Mononuclear cell (primary cell): ENCODE measurements at regions not wholly inside any gene's neighbourhood (a gene's known extent, or its start where the extent isn't known, plus 50 kb on each side); places are given as distances from the start of the nearest gene placed in this dataset.
"Not testable (repeated sequence)": the region's sequence is repeated elsewhere in the genome, so short reads cannot be mapped to it uniquely, and the experiment has no call there.

Experiments used
- H3K27me3 ChIP-seq: 2 replicates; pipeline ENCODE4 v1.6.0; 2011; ENCODE audit warnings: low read length, control low read depth; ENCODE audit not compliant: insufficient read depth
- H3K4me1 ChIP-seq: 2 replicates; pipeline ENCODE4 v1.5.1; 2011; ENCODE audit warnings: mild to moderate bottlenecking, low read length, control low read depth; ENCODE audit not compliant: insufficient read depth
- H3K4me3 ChIP-seq: 2 replicates; pipeline ENCODE4 v1.5.1; 2011; ENCODE audit warnings: mild to moderate bottlenecking, low read length, moderate library complexity
- H3K9me3 ChIP-seq: 2 replicates; pipeline ENCODE4 v1.5.1; 2011; ENCODE audit warnings: low read depth, mild to moderate bottlenecking, control low read depth, low read length

DNA sequence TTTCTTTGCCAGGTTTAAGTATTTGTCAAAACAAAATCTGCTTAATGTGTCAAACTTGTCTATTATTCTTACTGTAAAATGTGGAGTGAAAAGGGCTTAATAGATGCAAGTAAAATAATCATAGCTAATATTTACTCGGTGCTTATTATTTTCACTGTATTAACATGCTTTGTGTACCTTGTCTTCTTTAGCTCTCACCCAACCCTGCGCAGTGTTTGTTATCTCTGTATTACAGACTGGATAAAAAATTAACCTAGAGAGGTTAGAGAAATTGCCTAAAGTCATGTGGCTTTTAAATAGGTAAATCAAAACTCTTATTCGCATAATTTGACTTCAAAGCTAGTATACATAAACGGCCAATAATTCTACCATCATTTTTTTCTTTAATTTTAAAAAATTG lies 1864.8 kb downstream of the MAT2B start:
- Histone ChIP-seq H3K9me3 (no peaks in the 10 kb centered on the region), H3K4me3 (no peak overlapping the region), H3K4me1 (no peaks in the 10 kb centered on the region), H3K27me3 (no peaks in the 10 kb centered on the region)

GRCh38 chr5:165370794-165371193 lies 1865.4 kb downstream of the MAT2B start:
- H3K4me3 ChIP-seq, result no peak overlapping the region
- H3K4me1 ChIP-seq, result no peaks in the 10 kb centered on the region
- H3K27me3 ChIP-seq, result no peaks in the 10 kb centered on the region
- no peaks in the 10 kb centered on the region for H3K9me3 ChIP-seq

GRCh38 chr5:165375201-165375600 lies 1869.8 kb downstream of the MAT2B start:
- H3K4me3 ChIP-seq, result no peak overlapping the region
- H3K27me3 ChIP-seq, result no peaks in the 10 kb centered on the region
- no peaks in the 10 kb centered on the region for H3K4me1 ChIP-seq
- H3K9me3 ChIP-seq, result no peaks in the 10 kb centered on the region

GRCh38 chr5:165393839-165394238 lies 1888.4 kb downstream of the MAT2B start:
- H3K27me3 ChIP-seq, result no peaks in the 10 kb centered on the region
- H3K4me1 ChIP-seq, result peaks cover 7% of the 10 kb centered on the region
- H3K9me3 ChIP-seq, result peaks cover 31% of the 10 kb centered on the region
- no peak overlapping the region for H3K4me3 ChIP-seq

DNA sequence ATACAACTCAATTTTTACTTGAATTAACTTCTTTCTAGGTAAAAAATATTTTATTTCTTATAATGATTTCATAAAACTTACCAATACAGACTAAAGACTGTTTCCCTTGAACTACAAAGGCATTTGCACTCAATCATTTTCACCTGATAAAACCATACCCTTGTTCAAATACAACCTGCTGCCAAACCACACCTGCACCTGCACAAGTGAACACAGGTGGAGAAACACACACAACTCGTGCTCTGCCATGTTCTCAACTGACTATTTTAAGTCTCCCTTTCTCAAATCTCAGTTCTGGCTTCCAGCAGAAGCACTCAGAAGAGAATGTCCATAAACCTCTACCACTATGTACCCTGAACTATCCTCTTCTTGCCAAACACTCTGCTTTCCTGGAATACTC lies 1892.1 kb downstream of the MAT2B start:
- Histone ChIP-seq H3K4me1 (peaks cover 7% of the 10 kb centered on the region), H3K4me3 (no peak overlapping the region), H3K9me3 (no peaks in the 10 kb centered on the region), H3K27me3 (no peaks in the 10 kb centered on the region)

- H3K4me1 ChIP-seq, result no peaks in the 10 kb centered on the region
- H3K4me3 ChIP-seq, result no peak overlapping the region
Measured at GRCh38 chr5:165400086-165400485, 1894.7 kb downstream of the MAT2B start.

GRCh38 chr5:165404917-165405316 lies 1899.5 kb downstream of the MAT2B start:
- Histone ChIP-seq H3K4me1 (no peaks in the 10 kb centered on the region), H3K27me3 (no peaks in the 10 kb centered on the region), H3K9me3 (peaks cover 12% of the 10 kb centered on the region), H3K4me3 (no peak overlapping the region)

More at GRCh38 chr5:165400086-165400485, 1894.7 kb downstream of the MAT2B start:
- Histone ChIP-seq H3K9me3 (no peaks in the 10 kb centered on the region), H3K27me3 (no peaks in the 10 kb centered on the region)

DNA sequence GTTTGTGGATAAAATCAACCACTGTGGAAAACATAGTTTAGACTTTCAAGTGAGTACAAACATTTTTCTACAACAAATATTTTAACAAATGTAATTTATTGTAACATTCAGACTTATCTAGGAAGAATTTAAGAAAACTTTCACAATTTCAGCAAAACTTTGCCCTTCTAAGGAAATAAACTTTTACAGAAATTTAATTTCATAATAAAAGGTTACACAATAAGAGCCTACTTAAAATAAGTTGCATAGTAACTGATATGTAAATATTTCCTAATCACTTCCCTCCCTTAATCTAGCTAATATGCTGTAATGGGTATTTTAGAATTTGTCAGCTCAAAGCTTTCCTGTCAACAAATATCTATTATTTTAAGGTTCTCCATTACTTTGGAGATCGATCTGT lies 1899.9 kb downstream of the MAT2B start:
- H3K4me3 ChIP-seq, result no peak overlapping the region
- H3K4me1 ChIP-seq, result no peaks in the 10 kb centered on the region
- peaks cover 12% of the 10 kb centered on the region for H3K9me3 ChIP-seq
- H3K27me3 ChIP-seq, result no peaks in the 10 kb centered on the region

DNA sequence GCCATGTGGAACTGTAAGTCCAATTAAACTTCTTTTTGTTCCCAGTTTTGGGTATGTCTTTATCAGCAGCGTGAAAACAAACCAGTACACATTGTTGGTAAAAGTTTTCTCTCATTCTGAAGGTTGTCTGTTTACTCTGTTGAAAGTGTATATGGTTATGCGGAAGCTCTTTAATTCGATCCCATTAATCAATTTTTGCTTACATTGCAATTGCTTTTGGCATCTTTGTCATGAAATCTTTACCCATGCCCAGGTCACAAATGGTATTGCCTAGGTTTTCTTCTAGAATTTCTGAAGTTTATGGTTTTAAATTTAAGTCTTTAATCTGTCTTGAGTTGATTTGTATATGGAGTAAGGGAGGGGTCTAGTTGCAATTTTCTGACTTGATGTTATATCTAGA lies 1901.9 kb downstream of the MAT2B start:
- H3K9me3 ChIP-seq, result peaks cover 12% of the 10 kb centered on the region

GRCh38 chr5:165410476-165410875 lies 1905.1 kb downstream of the MAT2B start:
- H3K4me3 ChIP-seq, result no peak overlapping the region
- H3K27me3 ChIP-seq, result no peaks in the 10 kb centered on the region
- H3K4me1 ChIP-seq, result no peaks in the 10 kb centered on the region
- H3K9me3 ChIP-seq, result peaks cover 12% of the 10 kb centered on the region

More for the DNA sequence above, 1901.9 kb downstream of the MAT2B start:
- Histone ChIP-seq H3K27me3 (no peaks in the 10 kb centered on the region), H3K4me3 (no peak overlapping the region), H3K4me1 (no peaks in the 10 kb centered on the region)

- H3K4me1 ChIP-seq, H3K4me3 ChIP-seq, H3K27me3 ChIP-seq: not testable (repeated sequence)
- peaks cover 12% of the 10 kb centered on the region for H3K9me3 ChIP-seq
Measured at GRCh38 chr5:165411532-165411931, 1906.1 kb downstream of the MAT2B start.

DNA sequence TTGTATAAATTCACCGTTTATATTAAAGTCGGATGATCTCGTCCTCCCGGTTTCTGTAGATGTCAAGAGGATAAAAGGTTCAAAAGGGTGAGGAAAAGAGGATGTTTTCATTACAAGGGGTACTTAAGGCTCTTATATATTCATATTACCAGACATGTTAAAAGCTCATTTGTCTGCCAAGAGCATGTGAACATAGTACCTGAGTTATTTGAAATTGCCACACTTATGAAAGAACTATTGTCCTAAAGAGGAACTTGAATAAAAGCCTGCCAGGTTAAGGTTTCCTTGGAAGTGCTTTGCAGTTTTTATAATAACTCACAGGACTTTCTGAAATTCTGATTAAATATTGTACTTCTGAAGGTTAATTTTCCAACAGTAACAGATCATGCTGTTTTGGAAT lies 1915.1 kb downstream of the MAT2B start:
- Histone ChIP-seq H3K27me3 (no peaks in the 10 kb centered on the region), H3K4me1 (no peaks in the 10 kb centered on the region), H3K9me3 (no peaks in the 10 kb centered on the region), H3K4me3 (no peak overlapping the region)

DNA sequence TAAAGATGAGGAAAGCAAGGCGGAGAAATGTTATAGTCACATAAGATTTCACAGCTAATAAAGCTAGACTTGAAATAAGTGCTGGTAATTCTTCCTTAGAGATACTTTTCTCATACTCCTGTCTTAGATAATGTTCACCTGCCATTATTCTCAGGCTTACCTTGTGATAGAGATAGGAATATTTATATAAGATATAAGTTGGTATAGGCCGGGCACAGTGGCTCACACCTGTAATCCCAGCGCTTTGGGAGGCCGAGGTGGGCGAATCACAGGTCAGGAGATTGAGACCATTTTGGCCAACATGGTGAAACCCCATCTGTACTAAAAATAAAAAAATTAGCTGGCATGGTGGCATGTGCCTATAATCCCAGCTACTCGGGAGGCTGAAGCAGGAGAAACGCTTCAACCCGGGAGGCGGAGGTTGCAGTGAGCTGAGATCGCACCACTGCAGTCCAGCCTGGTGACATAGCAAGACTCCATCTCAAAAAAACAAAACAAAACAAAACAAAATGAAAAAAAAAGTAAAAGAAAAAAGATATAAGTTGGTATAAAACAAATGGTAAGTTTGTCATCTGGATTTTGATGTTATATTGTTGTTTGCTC lies 1918.4 kb downstream of the MAT2B start:
- H3K9me3 ChIP-seq, result no peaks in the 10 kb centered on the region
- no peaks in the 10 kb centered on the region for H3K27me3 ChIP-seq
- no peak overlapping the region for H3K4me3 ChIP-seq
- H3K4me1 ChIP-seq, result no peaks in the 10 kb centered on the region

GRCh38 chr5:165425594-165425993 lies 1920.2 kb downstream of the MAT2B start:
- Histone ChIP-seq H3K4me1 (no peaks in the 10 kb centered on the region), H3K4me3 (no peak overlapping the region), H3K27me3 (no peaks in the 10 kb centered on the region), H3K9me3 (no peaks in the 10 kb centered on the region)

GRCh38 chr5:165448753-165449152 lies 1943.3 kb downstream of the MAT2B start:
- no peaks in the 10 kb centered on the region for H3K27me3 ChIP-seq

GRCh38 chr5:165457859-165458481 lies 1952.6 kb downstream of the MAT2B start:
- Histone ChIP-seq H3K4me1 (no peaks in the 10 kb centered on the region), H3K4me3 (no peak overlapping the region), H3K27me3 (no peaks in the 10 kb centered on the region), H3K9me3 (no peaks in the 10 kb centered on the region)

More at GRCh38 chr5:165448753-165449152, 1943.3 kb downstream of the MAT2B start:
- no peaks in the 10 kb centered on the region for H3K4me1 ChIP-seq
- no peak overlapping the region for H3K4me3 ChIP-seq
- H3K9me3 ChIP-seq, result no peaks in the 10 kb centered on the region
